ENCODE measurements at regions not wholly inside any gene's neighbourhood (a gene's known extent, or its start where the extent isn't known, plus 50 kb on each side); places are given as distances from the start of the nearest gene placed in this dataset.

DNA sequence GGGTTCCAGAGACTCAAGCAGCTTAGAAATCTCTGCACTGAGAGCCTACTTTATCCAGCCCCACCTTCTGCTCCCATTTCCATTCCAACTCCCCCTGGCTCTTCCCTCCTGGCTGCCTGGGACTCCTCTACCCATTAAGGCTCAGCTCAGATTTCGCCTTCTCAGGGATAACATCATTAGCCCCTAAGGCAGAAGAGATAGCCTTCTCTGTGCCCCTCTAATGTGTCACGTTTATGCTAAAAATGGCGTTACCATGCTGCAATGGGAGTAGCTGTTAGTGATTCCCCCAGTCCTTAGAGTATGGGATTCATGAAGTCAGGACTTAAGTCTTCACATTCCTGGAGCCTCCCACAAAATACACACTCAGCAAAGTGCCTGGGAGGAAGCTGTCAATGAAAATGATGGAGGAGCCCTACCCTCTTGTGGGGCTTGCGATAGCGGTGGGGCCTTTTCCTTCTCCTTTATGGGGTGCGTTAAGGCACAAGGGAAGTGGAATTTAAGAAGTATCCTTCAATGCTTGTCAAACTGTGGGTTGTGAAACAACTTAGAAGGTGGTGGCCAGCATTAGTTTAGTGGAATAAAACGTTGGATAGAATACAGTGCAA, 144.7 kb upstream of the COPS8 start:
- no peak for DNase-seq

DNA sequence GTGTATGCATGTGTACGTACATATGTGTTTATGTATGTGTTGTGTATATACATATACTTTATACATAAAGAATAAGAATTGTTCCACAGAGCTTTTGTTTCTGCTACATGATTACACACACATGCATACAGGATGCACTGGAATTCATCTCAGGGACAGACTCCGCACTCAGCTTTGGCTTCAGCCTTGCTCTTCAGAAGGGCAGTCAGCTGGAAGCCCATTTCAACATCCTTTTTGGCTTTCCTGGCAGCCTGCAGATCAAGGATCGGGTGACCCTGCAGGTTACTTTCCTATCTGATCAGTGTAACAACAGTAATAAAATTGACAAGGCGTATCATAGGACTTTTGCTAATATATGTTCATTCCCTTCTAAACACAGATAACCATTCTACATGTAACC, 144.1 kb upstream of the COPS8 start:
- DNase-seq: no peak

DNA sequence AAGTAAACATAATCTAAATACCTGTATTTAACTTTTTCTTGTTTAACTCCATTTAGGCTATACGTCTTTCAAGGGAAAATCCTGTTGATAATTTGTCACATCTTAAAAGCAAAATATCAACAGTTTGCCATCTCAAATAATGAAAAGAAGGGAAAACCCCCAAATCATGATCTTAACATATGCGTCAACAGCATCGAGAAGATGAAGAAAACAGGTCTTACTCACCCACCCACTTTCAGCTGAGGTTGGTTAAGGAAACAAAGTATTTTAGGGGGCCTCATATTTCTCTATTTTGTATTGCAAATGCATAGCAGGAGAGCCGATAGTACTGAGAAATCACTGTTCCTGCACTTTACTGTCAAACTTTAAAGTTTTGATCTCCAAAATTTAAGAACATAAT, 143.1 kb upstream of the COPS8 start:
- DNase-seq: no peak

DNA sequence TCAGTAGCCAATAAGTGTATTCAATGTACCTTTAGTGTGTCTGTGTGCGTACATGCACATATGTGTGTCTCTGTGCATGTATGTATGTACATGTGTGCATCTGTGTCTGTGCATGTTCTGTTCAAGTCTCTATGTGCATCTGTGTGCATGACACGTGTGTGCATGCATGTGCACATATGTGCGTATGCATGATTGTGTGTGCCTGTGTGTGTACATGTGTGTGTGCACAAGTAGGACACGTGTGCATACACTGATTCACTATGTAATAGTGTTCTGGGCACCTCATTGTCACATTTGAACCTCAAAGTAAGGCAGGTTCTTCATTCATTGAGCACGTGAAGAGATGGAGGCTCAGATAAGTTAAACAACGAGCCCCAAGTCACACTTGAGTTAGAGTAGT, 142.6 kb upstream of the COPS8 start:
- no peak for DNase-seq

DNA sequence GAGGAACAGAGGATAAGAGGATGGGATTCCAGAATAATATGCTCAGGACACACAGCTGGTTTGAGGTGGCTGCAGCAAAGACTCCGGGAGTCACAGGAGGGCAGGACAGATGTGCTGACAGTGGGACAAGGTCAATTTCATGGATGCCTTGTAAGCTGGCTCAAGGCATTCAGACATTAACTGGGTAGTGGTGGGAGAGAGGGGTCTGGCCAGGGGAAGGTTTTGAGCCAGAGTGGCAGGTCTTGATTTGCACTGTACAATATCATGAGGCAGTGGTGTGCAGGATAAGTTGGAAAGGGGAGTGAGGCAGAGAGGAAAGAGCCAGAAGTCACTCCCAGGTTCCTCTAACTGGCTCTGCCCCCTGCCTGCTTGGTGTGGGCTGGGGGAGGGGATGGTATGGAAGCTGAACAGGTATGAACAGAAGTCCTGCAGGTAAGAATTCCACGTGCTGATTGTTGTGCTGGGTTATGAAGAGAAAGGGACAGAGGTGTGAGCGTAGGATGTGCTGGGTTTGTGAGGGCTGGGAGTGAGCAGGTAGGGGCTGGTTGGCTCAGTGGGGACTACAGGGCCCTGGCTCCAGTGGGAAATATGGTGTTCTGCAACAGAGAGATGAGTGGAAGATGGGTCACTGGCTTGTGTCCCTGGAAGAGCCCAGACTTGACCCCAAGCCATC, 141.7 kb upstream of the COPS8 start:
- DNase-seq: no peak

DNA sequence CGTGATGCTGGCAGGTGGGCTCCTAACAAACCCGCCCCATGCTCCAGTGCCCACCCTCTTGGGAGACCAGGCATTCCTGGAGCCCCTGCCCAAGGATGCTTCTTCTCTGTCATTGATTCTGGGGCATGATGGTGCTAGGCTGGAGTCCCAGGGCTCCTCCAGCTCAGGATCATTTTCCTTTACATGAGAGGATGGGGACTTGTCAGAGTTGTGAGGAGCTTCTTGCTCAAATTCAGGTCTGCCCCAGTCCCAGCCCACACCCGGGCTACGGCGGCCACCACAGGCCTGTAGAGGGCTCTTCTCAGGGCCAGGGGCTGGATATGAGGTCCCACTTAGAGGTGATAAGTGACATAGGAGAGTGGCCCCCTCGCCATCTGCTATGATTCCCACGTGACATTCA, 141.1 kb upstream of the COPS8 start:
- DNase-seq: no peak

DNA sequence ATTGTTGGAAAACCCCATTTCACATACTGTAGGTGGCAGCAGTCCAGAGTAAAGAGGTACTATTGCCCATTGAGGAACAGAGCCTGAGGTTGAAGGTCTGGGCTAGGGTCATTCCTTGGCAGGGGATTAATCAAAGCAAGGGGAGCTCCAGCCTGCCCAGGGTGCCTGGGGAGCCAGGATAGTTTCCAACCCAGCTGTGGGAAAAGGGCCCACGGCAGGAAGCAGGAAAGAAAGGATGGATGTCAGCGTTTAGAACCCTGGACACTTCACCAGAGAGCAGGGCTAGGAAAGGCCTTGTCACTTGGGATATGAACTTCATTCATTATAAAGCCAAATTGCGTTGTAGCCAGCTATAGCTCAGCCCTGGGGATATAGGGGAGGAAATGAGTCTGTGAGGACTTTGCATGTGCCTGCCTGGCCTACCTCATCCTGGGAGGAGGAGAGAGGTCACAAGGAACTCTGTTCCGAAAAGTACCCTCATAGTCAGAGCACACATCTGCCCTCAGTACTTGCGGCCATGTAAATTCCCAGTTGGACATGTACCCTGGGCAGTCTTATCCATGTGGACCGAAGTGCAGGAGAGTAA, 140.2 kb upstream of the COPS8 start:
- no peak for DNase-seq

DNA sequence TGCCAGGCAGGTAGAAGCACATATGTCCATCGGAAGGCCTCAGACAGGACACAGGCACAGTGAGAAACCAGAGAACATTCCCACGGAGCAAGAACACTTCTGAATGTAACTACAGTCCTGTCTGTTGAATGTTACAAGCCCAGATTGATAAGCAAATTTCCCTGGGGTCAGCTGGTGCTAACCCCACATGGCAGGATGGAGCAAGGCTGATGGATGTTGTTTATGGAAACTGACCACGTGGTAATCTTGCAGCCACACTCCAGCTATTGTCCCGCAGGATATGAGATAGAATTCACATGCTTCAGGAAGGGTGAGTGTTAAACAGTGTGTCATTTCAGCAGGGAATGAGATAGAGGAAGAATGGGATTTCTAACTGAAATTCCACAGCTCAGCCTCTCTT, 138.8 kb upstream of the COPS8 start:
- DNase-seq: no peak

DNA sequence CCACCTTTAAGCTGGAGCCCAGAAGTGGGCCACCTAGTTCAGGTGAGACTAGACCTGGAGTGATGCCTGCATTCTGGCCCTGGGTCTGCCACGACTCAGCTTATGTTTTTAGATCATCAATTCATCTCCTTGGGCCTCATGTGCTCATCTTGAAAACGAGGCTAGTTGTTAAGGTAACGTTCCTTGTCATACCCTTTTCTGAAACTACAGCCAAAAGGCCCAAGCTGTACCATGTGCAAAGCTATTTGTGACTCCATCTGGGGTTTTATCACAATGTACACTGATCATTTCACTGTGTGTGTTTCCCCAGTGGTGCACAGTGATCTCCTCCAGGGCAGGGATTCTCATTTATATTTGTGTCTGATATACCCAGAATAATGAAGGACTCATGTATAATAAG, 138.4 kb upstream of the COPS8 start:
- DNase-seq: no peak

DNA sequence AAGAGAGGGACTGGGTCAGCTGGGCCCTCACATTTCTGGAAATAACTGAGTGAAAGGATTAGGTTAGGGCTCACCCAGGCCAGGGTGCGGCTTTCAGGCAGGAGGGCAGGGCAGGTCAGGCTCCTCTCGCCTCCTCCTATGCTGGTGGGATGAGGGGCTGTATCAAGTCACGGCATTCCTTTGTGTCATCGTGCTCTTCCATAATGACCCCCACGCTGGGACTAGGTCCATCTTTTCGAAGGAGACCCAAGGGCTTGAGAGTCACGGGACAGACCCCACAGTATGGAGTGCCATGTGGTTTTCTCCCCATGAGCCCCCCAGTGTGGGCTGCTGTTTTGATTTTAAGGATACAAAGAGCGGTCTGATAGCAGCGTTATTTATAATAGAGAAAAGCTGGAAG, 137.8 kb upstream of the COPS8 start:
- DNase-seq: no peak

DNA sequence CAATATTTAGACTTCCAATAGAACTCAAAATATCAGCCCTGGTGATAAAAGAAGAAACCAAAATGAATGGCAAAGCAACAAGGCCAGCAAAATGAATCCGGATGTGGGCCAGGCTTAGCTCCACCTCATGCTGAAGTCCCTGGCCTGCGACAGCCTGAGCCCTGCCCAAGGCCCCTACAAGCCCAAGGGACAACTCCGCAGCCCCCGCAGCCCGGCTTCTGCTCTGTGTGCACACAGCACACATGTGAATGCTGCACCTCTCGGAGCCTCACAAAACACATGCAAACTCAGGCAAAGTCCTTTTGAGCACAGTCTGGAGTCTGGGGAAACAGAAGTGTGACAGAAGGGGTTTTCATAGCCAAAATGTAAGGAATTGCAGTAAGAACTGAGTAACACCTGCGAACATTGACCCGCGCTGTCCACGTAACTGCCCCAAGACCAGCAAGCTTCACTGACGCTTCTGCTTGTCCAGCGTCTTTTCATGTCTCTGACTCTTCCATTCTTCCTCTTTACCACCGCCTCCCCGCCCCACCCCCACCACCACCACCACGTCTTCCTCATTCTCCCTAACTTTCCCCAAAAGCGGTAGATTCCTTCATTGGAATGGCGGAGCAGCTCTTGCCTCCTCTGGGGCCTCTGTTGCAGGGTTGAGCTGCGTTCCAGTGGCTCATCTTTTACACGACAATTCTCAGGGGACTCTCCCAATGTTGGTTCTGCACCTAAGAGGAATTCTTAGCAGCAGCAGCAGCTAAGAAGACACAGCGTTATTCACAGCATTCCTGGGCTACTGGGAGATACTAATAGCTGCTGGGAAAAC, 136.4 kb upstream of the COPS8 start:
- DNase-seq: no peak

DNA sequence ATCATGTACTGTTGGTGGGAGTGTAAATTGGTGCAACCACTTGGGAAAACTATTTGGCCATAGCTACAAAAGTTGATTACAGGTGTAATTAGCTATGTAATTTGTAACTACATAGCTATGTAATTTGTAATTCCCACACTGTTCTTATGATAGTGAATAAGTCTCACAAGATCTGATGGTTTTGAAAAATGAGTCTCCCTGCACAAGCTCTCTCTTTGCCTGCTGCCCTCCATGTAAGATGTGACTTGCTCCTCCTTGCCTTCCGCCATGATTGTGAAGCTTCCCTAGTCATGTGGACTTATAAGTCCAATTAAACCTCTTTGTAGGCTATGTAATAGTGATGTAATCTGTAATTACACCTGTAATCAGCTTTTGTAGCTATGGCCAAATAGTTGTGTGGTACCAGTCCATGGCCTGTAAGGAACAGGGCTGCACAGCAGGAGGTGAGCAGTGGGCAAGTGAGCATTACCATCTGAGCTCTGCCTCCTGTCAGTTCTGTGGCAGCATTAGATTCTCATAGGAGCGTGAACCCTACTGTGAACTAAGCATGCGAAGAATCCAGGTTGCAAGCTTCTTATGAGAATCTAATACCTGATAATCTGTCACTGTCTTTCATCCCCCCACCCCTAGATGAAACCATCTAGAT, 133.7 kb upstream of the COPS8 start:
- no peak for DNase-seq

DNA sequence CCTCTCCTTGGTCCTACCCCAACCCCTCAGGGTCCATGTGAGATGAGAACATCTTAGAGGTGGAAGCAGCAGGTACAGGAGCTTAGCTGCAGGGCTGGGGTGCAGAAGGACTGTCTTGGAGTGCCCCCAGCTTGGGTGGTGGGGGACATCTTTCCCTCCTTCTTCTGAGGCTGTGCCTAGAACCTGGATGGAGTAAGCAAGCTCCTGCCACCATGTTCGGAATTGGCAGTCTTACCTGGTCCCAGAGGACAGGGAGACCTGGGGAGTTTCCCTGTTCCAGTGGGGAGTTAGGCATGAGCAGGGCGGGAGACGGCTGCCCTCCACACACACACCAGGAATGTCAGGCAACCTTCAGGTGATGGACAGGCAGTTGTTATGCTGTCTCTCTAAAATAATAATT, 131.0 kb upstream of the COPS8 start:
- no peak for DNase-seq

DNA sequence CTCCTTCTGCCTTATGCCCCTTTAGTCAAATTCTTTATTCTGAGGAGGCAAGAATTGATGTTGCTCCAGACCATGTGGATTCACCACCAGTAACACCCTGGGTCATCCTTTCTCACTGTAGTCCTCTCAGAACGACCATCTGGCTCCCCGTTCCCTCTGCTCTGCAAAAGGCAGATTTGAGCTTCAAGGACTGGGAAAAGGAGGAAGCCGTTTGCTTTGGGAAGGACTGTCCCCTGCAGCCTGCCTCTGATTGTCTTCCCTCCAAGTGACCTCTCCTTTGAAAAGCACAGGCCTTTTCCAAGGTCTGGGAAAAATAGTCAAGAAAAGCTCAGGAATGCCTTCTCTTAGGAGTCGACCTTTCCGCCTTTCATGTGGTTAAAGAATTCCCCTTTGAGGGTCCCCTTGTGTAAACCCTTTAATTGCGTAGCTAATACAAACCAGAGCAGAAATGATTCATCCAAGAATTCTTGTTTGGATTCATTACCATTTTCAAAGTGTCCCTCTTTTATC, 130.1 kb upstream of the COPS8 start:
- no peak for DNase-seq

DNA sequence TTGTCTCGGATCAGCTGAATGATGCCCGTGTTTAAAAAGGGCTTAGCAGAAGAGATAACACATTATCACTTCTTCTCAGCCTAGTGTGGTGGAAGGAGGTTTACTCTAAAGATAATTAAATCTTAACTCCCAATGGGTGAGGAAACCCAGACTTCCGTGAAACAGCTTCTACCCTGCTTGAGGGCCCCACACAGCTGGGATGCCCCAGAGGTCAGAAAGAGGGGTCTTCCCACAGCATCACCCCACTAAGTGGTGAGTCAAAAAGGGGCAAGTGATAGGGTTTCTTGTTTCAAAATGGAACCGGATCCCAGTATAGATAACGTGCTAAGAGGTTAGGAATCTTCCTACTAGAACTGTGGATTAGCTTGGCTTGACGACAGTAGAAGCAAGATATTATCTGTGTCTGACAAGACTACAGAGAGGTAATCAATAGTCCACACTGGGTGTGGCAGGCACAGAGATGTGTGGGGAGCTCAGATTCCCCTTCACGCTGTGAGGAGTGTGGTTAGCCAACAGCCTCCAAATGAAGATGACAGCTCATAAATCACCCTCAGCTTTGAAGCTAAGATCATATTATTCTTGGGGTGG, 129.6 kb upstream of the COPS8 start:
- no peak for DNase-seq

DNA sequence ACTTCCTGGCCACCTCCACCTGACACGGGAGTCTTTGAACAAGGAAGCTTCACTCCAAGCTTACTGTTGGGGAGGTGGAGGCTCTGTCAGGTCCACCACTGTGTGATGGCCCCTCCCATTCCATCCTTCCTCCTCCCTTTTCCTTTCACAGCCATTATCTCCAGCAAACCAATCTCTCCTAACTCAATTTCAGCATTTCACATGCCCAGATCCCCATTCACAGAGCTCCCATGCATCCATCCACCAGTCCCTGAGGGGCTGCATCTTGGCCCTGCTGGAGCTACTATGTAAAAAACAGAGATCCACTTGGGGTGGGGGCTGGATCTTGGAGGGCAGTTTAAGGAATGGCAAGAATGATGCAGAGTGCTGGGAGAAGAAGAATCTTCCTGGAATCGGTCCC, 129.0 kb upstream of the COPS8 start:
- DNase-seq: no peak

DNA sequence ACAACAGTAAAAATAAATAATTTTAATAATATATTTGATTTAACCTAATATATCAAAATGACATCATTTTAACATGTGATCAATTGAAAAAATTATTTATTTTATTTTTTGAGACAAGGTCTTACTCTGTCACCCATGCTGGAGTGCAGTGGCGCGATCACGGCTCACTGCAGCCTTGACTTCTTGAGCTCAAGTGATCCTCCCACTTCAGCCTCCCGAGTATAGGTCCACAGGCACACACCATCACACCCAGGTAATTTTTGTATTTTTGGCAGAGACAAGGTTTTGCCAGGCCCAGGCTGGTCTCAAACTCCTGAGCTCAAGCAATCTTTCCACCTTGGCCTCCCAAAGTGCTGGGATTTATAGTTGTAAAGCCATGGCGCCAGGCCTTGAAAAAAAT, 126.7 kb upstream of the COPS8 start:
- no peak for DNase-seq

DNA sequence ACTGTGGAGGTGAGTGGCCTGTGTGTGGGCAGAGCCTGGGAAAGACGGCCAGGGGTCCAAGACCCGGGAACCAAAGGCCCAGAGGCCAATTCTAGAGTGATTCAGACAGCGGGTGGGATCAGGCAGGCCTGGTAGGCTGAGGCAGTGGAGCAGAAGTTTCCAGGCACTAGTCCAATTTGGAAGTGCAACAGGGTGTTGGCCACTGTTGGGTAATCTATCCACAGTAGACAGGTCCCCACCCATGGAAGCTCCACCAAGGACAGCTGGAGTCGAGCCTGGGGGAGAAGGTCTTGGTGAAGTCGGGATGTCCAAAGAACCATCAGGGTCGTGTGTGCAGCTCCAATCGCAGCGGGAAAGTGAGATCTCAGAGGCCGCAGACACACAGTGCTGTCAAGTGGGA, 125.8 kb upstream of the COPS8 start:
- DNase-seq: no peak

DNA sequence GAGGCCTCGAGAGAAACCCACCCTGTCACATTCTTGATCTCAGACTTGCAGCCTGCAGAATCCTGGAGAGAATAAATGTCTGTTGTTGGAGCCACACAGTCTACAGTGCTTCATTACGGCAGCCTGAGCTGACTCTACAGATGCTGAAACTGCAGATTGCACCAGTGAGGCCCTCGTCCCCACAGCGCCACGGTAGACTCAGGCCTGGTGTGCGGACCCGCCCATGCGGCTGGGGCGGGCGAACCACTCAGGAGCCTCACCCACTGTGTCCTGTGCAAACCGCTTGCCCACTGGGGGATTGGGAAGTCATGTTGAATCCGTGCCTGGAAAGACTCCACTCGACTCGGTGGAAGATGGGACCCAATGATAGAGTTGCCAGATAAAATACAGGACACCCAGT, 125.2 kb upstream of the COPS8 start:
- DNase-seq: no peak

DNA sequence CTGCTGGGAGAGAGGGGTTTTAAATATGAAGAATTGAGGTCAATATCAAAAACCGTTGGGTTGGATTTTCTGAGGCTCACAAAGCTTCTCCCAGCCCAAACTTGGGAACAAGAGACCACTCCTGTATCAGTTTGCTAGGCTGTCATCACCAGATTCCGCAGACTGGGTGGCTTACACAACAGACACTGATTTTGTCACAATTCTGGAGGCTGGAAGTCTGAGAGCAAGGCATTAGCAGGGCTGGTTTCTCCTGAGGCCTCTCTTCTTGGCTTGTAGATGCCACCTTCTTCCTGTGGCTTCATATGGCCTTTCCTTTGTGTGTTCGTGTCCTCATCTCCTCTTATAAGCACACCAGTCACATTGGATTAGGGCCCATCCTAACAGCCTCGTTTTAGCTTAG, 122.9 kb upstream of the COPS8 start:
- DNase-seq: no peak

DNA sequence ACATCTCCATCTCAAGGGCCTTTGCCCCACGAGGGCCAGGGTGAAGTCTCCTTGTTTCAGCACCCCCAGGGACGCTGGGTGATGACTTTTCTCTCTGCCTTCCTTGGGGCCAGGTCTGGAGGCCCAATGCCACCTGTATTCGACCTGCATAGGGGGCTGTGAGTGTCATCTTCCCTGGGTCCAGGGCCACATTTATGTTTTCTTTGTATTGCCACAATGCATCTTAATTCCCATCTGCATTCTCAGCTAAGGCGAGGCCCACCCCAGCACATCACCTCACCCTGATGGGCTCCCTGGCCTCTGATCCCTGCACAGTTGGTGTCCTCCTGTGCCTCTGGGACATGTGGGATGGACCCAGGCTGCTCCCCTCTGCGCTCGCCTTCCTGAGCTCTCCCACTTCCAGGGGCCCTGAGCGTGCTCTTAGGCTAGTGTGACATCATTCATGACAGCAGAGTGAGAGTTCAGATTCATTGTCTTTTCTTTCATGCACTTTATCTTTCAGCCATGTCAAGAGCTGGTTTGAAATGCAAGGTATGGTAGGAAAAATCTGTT, 122.0 kb upstream of the COPS8 start:
- no peak for DNase-seq

DNA sequence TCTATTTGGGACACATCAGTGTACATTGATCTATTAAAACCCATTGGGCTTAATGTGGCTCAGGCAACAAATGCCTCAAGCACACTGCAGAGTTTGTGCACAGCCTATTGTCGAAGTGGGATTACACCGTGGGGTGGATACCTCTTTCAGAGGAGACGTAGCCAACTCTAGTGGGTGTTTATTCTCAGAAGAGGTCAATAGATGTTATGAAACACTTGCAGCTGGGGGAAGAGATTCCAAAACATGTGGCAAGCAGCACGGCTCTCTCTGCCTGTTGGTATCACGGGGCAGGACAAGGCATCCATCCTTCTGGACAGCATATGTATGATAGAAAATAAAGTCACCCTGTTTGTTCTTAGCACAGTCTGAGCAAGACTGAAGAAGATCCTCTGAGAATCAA, 121.4 kb upstream of the COPS8 start:
- DNase-seq: no peak
